GM18858 (cell line): ENCODE measurements at regions not wholly inside any gene's neighbourhood (a gene's known extent, or its start where the extent isn't known, plus 50 kb on each side); places are given as distances from the start of the nearest gene placed in this dataset.

Experiments
- ATAC-seq: cut with Tn5 transposase; IDR thresholded peaks from one replicate; pipeline ENCODE4 v1.9.1; 2021; ENCODE audit not compliant: unreplicated experiment

- ATAC-seq: no peak
Observed at GRCh38 chr2:122156176-122156890, 400.9 kb downstream of the TSN start.

- ATAC-seq: no peak
Observed at GRCh38 chr2:122157158-122157557, 401.7 kb downstream of the TSN start.

GRCh38 chr2:122163617-122164016, 408.2 kb downstream of the TSN start:
- no peak for ATAC-seq

GRCh38 chr2:122164964-122165363, 409.5 kb downstream of the TSN start:
- no peak for ATAC-seq

- no peak for ATAC-seq
Observed at GRCh38 chr2:122166820-122167219, 411.4 kb downstream of the TSN start.

GRCh38 chr2:122167515-122167914, 412.1 kb downstream of the TSN start:
- ATAC-seq: no peak

- ATAC-seq: no peak
Observed at GRCh38 chr2:122168799-122169198, 413.3 kb downstream of the TSN start.

- no peak for ATAC-seq
Observed at GRCh38 chr2:122172812-122173211, 417.4 kb downstream of the TSN start.

- ATAC-seq: no peak
Observed at GRCh38 chr2:122174061-122174460, 418.6 kb downstream of the TSN start.

GRCh38 chr2:122179492-122180165, 424.2 kb downstream of the TSN start:
- no peak for ATAC-seq

- ATAC-seq: no peak
Observed at GRCh38 chr2:122180972-122181371, 425.5 kb downstream of the TSN start.

- no peak for ATAC-seq
Observed at GRCh38 chr2:122182616-122183355, 427.3 kb downstream of the TSN start.

- no peak for ATAC-seq
Observed at GRCh38 chr2:122183890-122184289, 428.4 kb downstream of the TSN start.

GRCh38 chr2:122186761-122187222, 431.3 kb downstream of the TSN start:
- no peak for ATAC-seq

GRCh38 chr2:122191331-122191730, 435.9 kb downstream of the TSN start:
- ATAC-seq: peak; percentile 51

- ATAC-seq: no peak
Observed at GRCh38 chr2:122193622-122194021, 438.2 kb downstream of the TSN start.

GRCh38 chr2:122194546-122194945, 439.1 kb downstream of the TSN start:
- ATAC-seq: no peak

- no peak for ATAC-seq
Observed at GRCh38 chr2:122203523-122203922, 448.1 kb downstream of the TSN start.

- no peak for ATAC-seq
Observed at GRCh38 chr2:122205641-122206040, 450.2 kb downstream of the TSN start.

GRCh38 chr2:122206101-122206500, 450.6 kb downstream of the TSN start:
- ATAC-seq: no peak

GRCh38 chr2:122209377-122209776, 453.9 kb downstream of the TSN start:
- no peak for ATAC-seq

- ATAC-seq: no peak
Observed at GRCh38 chr2:122210065-122210464, 454.6 kb downstream of the TSN start.
